Left ventricle myocardium inferior (tissue), 1 donor: ENCODE measurements at regions not wholly inside any gene's neighbourhood (a gene's known extent, or its start where the extent isn't known, plus 50 kb on each side); places are given as distances from the start of the nearest gene placed in this dataset.
"Not testable (repeated sequence)": the region's sequence is repeated elsewhere in the genome, so short reads cannot be mapped to it uniquely, and the experiment has no call there.

Experiments
- DNase-seq: peaks from one replicate; pipeline ENCODE4 v3.0.0-alpha.2; 2020
- H3K27ac ChIP-seq: fragments of 200-600 bp; replicated peaks from 2 replicates; pipeline ENCODE4 v1.8.0; 2021
- H3K27me3 ChIP-seq: fragments of 200-600 bp; 2 replicates; pipeline ENCODE4 v1.8.0; 2021; ENCODE audit warnings: low read depth
- H3K36me3 ChIP-seq: fragments of 200-600 bp; 2 replicates; pipeline ENCODE4 v1.8.0; 2021
- H3K4me1 ChIP-seq: fragments of 200-600 bp; 2 replicates; pipeline ENCODE4 v1.8.0; 2021
- H3K4me3 ChIP-seq: fragments of 200-600 bp; 2 replicates; pipeline ENCODE4 v1.8.0; 2021; ENCODE audit warnings: mild to moderate bottlenecking, moderate library complexity
- H3K9me3 ChIP-seq: fragments of 200-600 bp; replicated peaks from 2 replicates; pipeline ENCODE4 v1.8.0; 2021
- CTCF ChIP-seq: fragments of 200-600 bp; IDR thresholded peaks from 2 replicates; pipeline ENCODE4 v1.8.0; 2021; ENCODE audit warnings: antibody characterized with exemption, mild to moderate bottlenecking, borderline replicate concordance
- intact Hi-C: fragments of 100-400 bp; cut with micrococcal nuclease; formaldehyde crosslinking; loops from one replicate; pipeline ENCODE4 v1.11.0; 2022
- donor health status: DM: no; HTN: yes; CAD: no; lungs with severe emphysema.

GRCh38 chr11:79609511-79609910 is 168.7 kb upstream of the TENM4 start:
- Histone ChIP-seq H3K27ac (no peak overlapping the region), H3K4me1 (peaks cover 6% of the 10 kb centered on the region), H3K9me3 (peaks cover 6% of the 10 kb centered on the region), H3K4me3 (no peak overlapping the region), H3K27me3 (no peaks in the 10 kb centered on the region), H3K36me3 (no peaks in the 10 kb centered on the region)
- DNase-seq, result no peak
- no peak for TF ChIP-seq CTCF
- intact Hi-C loops, result no loop called here

GRCh38 chr11:79606461-79606860 is 165.6 kb upstream of the TENM4 start:
- H3K4me1 ChIP-seq, DNase-seq, intact Hi-C loops: not testable (repeated sequence)

GRCh38 chr11:79600711-79601110 is 159.9 kb upstream of the TENM4 start:
- H3K4me1 ChIP-seq, result no peaks in the 10 kb centered on the region
- no peak for DNase-seq
- H3K27ac ChIP-seq, result no peak overlapping the region
- H3K36me3 ChIP-seq, result no peaks in the 10 kb centered on the region
- no peak overlapping the region for H3K4me3 ChIP-seq
- H3K9me3 ChIP-seq, result peaks cover 5% of the 10 kb centered on the region
- H3K27me3 ChIP-seq, result no peaks in the 10 kb centered on the region
- intact Hi-C loops, result no loop called here
- TF ChIP-seq CTCF, result no peak

More at GRCh38 chr11:79606461-79606860, 165.6 kb upstream of the TENM4 start:
- H3K36me3 ChIP-seq, H3K27ac ChIP-seq, H3K4me3 ChIP-seq, H3K27me3 ChIP-seq, H3K9me3 ChIP-seq: not testable (repeated sequence)

- Histone ChIP-seq H3K4me1 (no peaks in the 10 kb centered on the region), H3K9me3 (peaks cover 18% of the 10 kb centered on the region), H3K27ac (no peak overlapping the region), H3K36me3 (no peaks in the 10 kb centered on the region), H3K27me3 (no peaks in the 10 kb centered on the region), H3K4me3 (no peak overlapping the region)
- DNase-seq, result no peak
- no peak for TF ChIP-seq CTCF
- intact Hi-C loops, result no loop called here
These were observed 154.0 kb upstream of the TENM4 start for GRCh38 chr11:79594834-79595233.

- Histone ChIP-seq H3K27ac (no peak overlapping the region), H3K4me1 (no peaks in the 10 kb centered on the region), H3K4me3 (no peak overlapping the region), H3K9me3 (peaks cover 29% of the 10 kb centered on the region), H3K27me3 (no peaks in the 10 kb centered on the region), H3K36me3 (no peaks in the 10 kb centered on the region)
- no peak for DNase-seq
- no peak for TF ChIP-seq CTCF
- intact Hi-C loops, result no loop called here
These were observed 152.0 kb upstream of the TENM4 start for GRCh38 chr11:79592824-79593223.

- Histone ChIP-seq H3K4me3 (no peak overlapping the region), H3K36me3 (no peaks in the 10 kb centered on the region), H3K27ac (no peak overlapping the region), H3K4me1 (no peaks in the 10 kb centered on the region), H3K27me3 (no peaks in the 10 kb centered on the region), H3K9me3 (peaks cover 29% of the 10 kb centered on the region)
- no peak for TF ChIP-seq CTCF
- intact Hi-C loops, result no loop called here
- no peak for DNase-seq
These were observed 151.6 kb upstream of the TENM4 start for GRCh38 chr11:79592406-79592805.
